BE2C (cell line): ENCODE measurements at regions not wholly inside any gene's neighbourhood (a gene's known extent, or its start where the extent isn't known, plus 50 kb on each side); places are given as distances from the start of the nearest gene placed in this dataset.
A peak's percentile ranks its signal among the peaks of the same experiment; 100 is the strongest.

Experiments used
- DNase-seq: peaks from one replicate; pipeline ENCODE4 v3.0.0-alpha.2; 2020
- H3K27me3 ChIP-seq: fragments of 250-450 bp; sonication (Bioruptor Pico); 2 replicates; pipeline ENCODE4 v1.5.1; 2020; ENCODE audit warnings: mild to moderate bottlenecking
- H3K36me3 ChIP-seq: fragments of 250-450 bp; sonication (Bioruptor Pico); 2 replicates; pipeline ENCODE4 v1.5.1; 2020; ENCODE audit warnings: mild to moderate bottlenecking
- H3K4me1 ChIP-seq: fragments of 250-450 bp; sonication (Bioruptor Pico); 2 replicates; pipeline ENCODE4 v1.5.1; 2020
- H3K4me3 ChIP-seq: 2 replicates; pipeline ENCODE4 v1.5.1; 2011; ENCODE audit warnings: low read depth, low read length
- H3K9me3 ChIP-seq: fragments of 250-450 bp; sonication (Bioruptor Pico); 2 replicates; pipeline ENCODE4 v1.5.1; 2020
- TF ChIP-seq, protein P1 (sequence below): IDR thresholded peaks from 2 replicates; pipeline ENCODE4 v1.5.1; 2012; ENCODE audit warnings: mild to moderate bottlenecking, low read depth, low read length

DNA sequence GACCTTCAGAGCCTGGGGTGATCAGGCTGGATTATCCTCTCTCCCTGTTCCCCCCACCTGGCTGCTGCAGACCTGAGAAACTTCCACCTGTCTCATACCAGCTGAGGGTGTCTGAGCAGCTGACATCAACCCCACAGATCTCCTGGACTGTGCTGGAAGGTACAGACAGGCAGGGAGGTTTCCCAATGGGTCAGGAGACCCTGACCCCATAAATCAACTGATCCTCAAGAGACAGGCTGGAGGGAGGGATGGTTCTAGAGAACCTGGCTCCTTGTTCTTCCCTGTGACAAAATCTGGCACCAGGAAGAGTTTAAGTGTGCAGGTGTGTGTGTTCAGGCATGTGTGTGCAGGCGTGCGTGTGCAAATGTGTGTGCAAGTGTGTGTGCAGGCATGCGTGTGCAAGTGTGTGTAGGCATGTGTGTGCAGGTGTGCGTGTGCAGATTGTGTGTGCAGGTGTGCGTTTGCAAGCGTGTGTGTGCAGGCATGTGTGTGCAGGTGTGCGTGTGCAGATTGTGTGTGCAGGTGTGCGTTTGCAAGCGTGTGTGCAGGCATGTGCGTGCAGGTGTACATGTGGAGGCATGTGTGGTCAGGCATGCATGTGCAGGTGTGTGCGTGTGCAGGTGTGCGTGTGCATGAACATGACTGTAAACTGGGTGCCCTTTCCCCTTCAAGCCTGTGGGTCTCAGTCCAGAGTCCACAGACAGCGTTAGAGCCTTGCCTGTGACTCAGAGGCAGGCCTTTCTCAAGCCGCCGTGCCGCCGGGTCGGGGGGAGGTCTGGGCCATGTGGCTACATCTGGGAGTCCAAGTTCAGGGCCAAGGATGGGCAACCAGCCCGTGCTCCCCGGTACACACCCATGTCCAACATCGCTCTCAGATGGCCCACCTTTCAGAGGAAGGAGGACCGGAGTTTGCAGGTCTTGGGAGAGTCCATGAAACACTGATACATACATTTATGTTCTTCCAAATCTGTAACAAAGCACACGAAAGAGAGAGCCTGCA lies 50.1 kb upstream of the ELN start:
- Histone ChIP-seq H3K4me1 (peaks cover 18% of the 10 kb centered on the region), H3K9me3 (no peaks in the 10 kb centered on the region), H3K4me3 (no peak overlapping the region), H3K36me3 (no peaks in the 10 kb centered on the region), H3K27me3 (peaks cover 4% of the 10 kb centered on the region; the same call in 1 of the 2 replicates)
- peak; percentile 50 for DNase-seq
- TF ChIP-seq, protein P1, sequence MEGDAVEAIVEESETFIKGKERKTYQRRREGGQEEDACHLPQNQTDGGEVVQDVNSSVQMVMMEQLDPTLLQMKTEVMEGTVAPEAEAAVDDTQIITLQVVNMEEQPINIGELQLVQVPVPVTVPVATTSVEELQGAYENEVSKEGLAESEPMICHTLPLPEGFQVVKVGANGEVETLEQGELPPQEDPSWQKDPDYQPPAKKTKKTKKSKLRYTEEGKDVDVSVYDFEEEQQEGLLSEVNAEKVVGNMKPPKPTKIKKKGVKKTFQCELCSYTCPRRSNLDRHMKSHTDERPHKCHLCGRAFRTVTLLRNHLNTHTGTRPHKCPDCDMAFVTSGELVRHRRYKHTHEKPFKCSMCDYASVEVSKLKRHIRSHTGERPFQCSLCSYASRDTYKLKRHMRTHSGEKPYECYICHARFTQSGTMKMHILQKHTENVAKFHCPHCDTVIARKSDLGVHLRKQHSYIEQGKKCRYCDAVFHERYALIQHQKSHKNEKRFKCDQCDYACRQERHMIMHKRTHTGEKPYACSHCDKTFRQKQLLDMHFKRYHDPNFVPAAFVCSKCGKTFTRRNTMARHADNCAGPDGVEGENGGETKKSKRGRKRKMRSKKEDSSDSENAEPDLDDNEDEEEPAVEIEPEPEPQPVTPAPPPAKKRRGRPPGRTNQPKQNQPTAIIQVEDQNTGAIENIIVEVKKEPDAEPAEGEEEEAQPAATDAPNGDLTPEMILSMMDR, result no peak
